ENCODE measurements at regions not wholly inside any gene's neighbourhood (a gene's known extent, or its start where the extent isn't known, plus 50 kb on each side); places are given as distances from the start of the nearest gene placed in this dataset.

- TF ChIP-seq USF1 (CRISPR knock-in tag; IDR thresholded peaks at IDR 0.05) (no peak), E2F1 (CRISPR knock-in tag; IDR thresholded peaks at IDR 0.05) (no peak), NFATC4 (CRISPR knock-in tag; IDR thresholded peaks at IDR 0.05) (no peak)
Observed at GRCh38 chr11:45472716-45473317, 186.7 kb upstream of the SYT13 start (continued).

- H3K27me3 Mint-ChIP-seq (ENCODE audit: low read depth), result no peaks in the 10 kb centered on the region; the same call in 1 of the 2 replicates
- no peak for DNase-seq (ENCODE audit: low spot score)
- H3K36me3 Mint-ChIP-seq, result no peaks in the 10 kb centered on the region
- ChIA-PET CTCF (interaction anchor here (0.7 to 0.9 kb wide), 3 partner anchors 100 to 290 kb away, joined by 3 to 5 read pairs (median 4); no protein-coding TSS in a partner anchor), POLR2A (no interaction called here)
- H3K4me1 Mint-ChIP-seq, result peaks cover 14% of the 10 kb centered on the region
- H3K9me3 Mint-ChIP-seq, result no peaks in the 10 kb centered on the region
- no peak overlapping the region for H3K27ac Mint-ChIP-seq
- no peak overlapping the region for H3K4me3 Mint-ChIP-seq
- ATAC-seq, result no peak
- no peak for TF ChIP-seq NR2C2 (CRISPR knock-in tag; IDR thresholded peaks at IDR 0.05)
- no peak for TF ChIP-seq SOX15 (CRISPR knock-in tag; IDR thresholded peaks at IDR 0.05)
- TF ChIP-seq ZMAT4 (CRISPR knock-in tag; IDR thresholded peaks at IDR 0.05), result no peak
- TF ChIP-seq KAT7 (CRISPR knock-in tag; IDR thresholded peaks at IDR 0.05; ENCODE audit: borderline replicate concordance), result no peak
- no peak for TF ChIP-seq ATF6 (CRISPR knock-in tag; IDR thresholded peaks at IDR 0.05)
- TF ChIP-seq ZNF138 (CRISPR knock-in tag; conservative IDR thresholded peaks at IDR 0.05), result no peak
- TF ChIP-seq IRF2 (CRISPR knock-in tag; IDR thresholded peaks at IDR 0.05; ENCODE audit: borderline replicate concordance, low read depth), result no peak
- no peak for TF ChIP-seq ATF2 (CRISPR knock-in tag; IDR thresholded peaks at IDR 0.05; ENCODE audit: borderline replicate concordance, low read depth)
- no peak for TF ChIP-seq ZNF671 (CRISPR knock-in tag; IDR thresholded peaks at IDR 0.05)
- no peak for TF ChIP-seq ERG (CRISPR knock-in tag; IDR thresholded peaks at IDR 0.05)
- no peak for TF ChIP-seq NFATC4 (CRISPR knock-in tag; IDR thresholded peaks at IDR 0.05)
- no peak for TF ChIP-seq E2F4 (CRISPR knock-in tag; IDR thresholded peaks at IDR 0.05; ENCODE audit: borderline replicate concordance, low read depth)
- TF ChIP-seq HMGA2 (CRISPR knock-in tag; IDR thresholded peaks at IDR 0.05), result no peak
- TF ChIP-seq ZNF317 (CRISPR knock-in tag; IDR thresholded peaks at IDR 0.05; ENCODE audit: borderline replicate concordance, low read depth), result no peak
- no peak for TF ChIP-seq ATF1 (CRISPR knock-in tag; IDR thresholded peaks at IDR 0.05)
- TF ChIP-seq SMAD3 (CRISPR knock-in tag; IDR thresholded peaks at IDR 0.05; ENCODE audit: borderline replicate concordance), result no peak
Observed at GRCh38 chr11:45471266-45471665, 185.1 kb upstream of the SYT13 start.
